MM.1S (cell line): ENCODE measurements at regions not wholly inside any gene's neighbourhood (a gene's known extent, or its start where the extent isn't known, plus 50 kb on each side); places are given as distances from the start of the nearest gene placed in this dataset.

Source experiments
- EZH2 ChIP-seq: fragments of 300-600 bp; sonication (generic); optimal IDR thresholded peaks from 2 replicates; pipeline ENCODE3; 2017; ENCODE audit warnings: low read depth, mild to moderate bottlenecking, antibody characterized with exemption, low read length, mixed read lengths
- EZH2phosphoT487 ChIP-seq: fragments of 300-600 bp; sonication (generic); IDR thresholded peaks from 2 replicates; pipeline ENCODE4 v1.6.1; 2018; ENCODE audit warnings: antibody characterized with exemption, low read length
- TF ChIP-seq, protein P1 (sequence below): fragments of 300-600 bp; sonication (generic); IDR thresholded peaks from 2 replicates; pipeline ENCODE4 v1.5.1; 2016; ENCODE audit warnings: antibody characterized with exemption, low read length, mixed read lengths

DNA sequence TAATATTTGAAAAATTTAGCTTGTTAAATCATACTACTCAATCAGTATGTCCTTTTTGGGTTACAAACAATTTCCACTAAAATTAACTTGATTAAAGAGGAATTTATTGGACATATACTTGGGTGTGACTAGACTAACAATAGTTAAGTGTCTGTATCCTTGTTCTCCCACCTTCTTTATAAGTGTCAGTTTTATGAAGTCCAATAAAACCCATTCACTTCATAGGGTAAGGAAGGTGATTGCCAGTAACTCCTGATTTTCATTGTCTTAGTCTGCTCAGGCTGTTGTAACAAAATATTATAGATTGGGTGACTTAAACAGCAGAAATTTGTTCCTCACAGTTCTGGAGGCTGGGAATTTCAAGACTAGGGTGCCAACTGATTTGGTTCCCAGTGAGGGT, 800.0 kb downstream of the PDHA2 start:
- TF ChIP-seq, protein P1, sequence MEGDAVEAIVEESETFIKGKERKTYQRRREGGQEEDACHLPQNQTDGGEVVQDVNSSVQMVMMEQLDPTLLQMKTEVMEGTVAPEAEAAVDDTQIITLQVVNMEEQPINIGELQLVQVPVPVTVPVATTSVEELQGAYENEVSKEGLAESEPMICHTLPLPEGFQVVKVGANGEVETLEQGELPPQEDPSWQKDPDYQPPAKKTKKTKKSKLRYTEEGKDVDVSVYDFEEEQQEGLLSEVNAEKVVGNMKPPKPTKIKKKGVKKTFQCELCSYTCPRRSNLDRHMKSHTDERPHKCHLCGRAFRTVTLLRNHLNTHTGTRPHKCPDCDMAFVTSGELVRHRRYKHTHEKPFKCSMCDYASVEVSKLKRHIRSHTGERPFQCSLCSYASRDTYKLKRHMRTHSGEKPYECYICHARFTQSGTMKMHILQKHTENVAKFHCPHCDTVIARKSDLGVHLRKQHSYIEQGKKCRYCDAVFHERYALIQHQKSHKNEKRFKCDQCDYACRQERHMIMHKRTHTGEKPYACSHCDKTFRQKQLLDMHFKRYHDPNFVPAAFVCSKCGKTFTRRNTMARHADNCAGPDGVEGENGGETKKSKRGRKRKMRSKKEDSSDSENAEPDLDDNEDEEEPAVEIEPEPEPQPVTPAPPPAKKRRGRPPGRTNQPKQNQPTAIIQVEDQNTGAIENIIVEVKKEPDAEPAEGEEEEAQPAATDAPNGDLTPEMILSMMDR: no peak
- no peak for TF ChIP-seq EZH2
- no peak for TF ChIP-seq EZH2phosphoT487
